Renal pelvis (tissue), 1 donor: ENCODE measurements at regions not wholly inside any gene's neighbourhood (a gene's known extent, or its start where the extent isn't known, plus 50 kb on each side); places are given as distances from the start of the nearest gene placed in this dataset.
A peak's percentile ranks its signal among the peaks of the same experiment; 100 is the strongest.

ENCODE experiments used
- DNase-seq: peaks from one replicate; pipeline ENCODE4 v3.0.0-alpha.2; 2013

DNA sequence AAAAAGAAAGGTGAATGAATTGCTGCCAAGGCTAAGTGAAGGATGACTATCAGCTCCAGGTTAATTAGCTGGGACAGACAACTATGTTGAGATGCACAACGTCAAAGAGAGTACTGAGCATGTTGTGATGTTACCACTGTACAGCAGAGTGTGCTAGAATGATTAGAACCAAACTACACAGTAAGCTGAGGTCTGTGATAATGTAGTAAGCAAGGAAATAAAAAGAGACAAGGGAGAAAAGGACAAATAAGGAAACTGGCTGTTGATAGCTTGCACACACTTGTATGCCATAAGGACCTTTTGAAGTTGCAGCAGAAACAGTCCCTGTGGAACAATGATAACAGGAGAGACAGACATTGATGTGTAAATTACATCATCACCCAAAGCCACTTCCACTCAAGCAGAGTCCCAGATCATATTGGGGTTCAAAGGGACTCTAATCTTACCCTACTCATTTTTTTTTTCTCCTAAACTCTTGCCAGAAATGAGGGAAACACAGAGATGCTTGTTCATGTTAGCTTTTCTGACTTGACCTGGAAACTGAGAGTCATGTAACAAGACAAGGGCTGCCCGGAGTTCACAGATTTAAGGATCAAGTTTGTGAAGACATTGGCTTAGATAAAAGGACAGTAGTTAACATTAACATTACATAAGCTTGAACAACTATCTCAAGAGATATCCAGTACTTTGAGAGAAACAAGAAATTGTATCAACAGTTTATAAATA is 189.9 kb downstream of the CENPW start:
- DNase-seq, result peak; percentile 8

DNA sequence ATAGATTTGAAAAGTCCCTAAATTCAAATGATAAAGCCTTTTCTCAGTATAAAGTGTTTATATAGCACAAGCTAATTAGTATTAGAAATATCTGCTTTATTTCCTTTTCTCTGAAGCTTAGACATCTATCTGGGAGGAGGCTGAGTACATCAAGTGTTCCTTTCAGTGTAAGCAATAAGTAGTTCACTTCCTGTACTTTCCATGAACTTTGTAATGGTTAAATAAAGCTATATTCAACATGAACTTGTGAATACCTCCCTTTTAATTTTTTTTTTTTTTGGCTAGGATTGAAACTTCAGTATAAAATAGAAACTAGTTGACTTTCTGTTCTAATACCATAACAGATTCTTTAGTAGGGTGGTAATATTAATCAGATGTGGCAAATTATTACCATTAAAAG is 190.9 kb downstream of the CENPW start:
- DNase-seq, result peak; percentile 14

GRCh38 chr6:126531286-126531685 is 191.4 kb downstream of the CENPW start:
- DNase-seq, result no peak

DNA sequence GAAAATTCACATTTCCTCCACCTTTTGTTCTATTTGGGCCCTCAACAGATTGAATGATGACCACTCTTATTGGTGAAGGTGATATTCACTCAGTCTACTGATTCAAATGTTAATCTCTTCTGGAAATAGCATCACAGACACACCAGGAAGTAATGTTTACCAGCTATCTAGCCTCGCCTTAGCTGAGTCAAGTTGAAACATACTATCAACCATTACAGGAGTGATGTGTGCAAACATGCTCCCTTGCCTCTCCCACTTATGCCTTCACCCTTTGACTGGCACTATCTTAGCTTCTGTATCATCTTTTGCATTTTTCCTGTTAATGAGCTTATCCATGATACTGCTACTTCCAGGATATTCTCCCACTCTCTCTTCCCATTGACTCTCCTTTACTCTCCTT is 191.9 kb downstream of the CENPW start:
- no peak for DNase-seq

- no peak for DNase-seq
These were observed 194.5 kb downstream of the CENPW start for GRCh38 chr6:126534401-126534800.

GRCh38 chr6:126535138-126535537 is 195.2 kb downstream of the CENPW start:
- no peak for DNase-seq

GRCh38 chr6:126535595-126535994 is 195.7 kb downstream of the CENPW start:
- no peak for DNase-seq

- no peak for DNase-seq
These were observed 197.3 kb downstream of the CENPW start for GRCh38 chr6:126537061-126537816.

GRCh38 chr6:126539022-126539421 is 199.1 kb downstream of the CENPW start:
- no peak for DNase-seq

- DNase-seq, result no peak
These were observed 200.2 kb downstream of the CENPW start for GRCh38 chr6:126540161-126540560.

GRCh38 chr6:126541806-126542491 is 202.0 kb downstream of the CENPW start:
- DNase-seq, result no peak

GRCh38 chr6:126546541-126547120 is 206.7 kb downstream of the CENPW start:
- no peak for DNase-seq

DNA sequence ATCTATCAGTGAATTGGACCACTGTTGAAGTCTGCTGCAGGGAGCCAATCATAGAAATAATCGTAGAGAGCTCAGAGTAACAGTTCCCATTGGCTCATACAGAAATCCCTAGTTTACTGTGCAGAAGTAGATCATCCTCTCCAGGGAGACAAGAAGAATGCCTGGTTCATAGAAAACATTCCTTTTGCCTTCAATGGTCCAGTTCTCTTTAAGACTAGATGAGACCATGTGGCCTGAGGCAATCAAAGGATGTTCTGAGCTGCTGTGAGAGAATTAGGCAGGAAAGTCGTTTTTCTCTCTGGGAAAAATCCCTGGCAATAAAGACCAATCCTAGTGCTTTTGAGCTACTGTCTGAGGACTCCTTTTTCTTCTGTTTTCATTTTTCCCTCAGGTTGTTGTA is 208.4 kb downstream of the CENPW start:
- DNase-seq, result no peak

GRCh38 chr6:126550323-126550722 is 210.4 kb downstream of the CENPW start:
- no peak for DNase-seq

GRCh38 chr6:126551832-126552231 is 211.9 kb downstream of the CENPW start:
- no peak for DNase-seq

DNA sequence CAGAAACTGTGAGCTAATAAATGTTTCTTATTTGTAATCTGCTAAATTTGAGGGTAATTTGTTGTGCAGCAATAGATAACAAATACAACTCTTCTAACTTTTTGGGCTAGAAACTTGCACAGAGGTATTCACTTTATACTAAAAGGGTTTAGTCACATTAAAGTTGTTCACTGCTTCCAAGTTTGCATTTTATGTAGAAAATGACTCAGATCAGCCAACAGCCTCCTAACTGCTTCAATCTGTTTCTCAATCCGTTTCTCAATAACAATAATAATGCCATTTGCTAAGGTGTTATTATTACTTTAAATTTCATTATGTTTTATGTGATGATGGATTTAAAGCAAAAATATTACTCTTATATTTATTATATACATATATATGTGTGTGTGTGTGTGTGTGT is 213.9 kb downstream of the CENPW start:
- DNase-seq, result no peak

DNA sequence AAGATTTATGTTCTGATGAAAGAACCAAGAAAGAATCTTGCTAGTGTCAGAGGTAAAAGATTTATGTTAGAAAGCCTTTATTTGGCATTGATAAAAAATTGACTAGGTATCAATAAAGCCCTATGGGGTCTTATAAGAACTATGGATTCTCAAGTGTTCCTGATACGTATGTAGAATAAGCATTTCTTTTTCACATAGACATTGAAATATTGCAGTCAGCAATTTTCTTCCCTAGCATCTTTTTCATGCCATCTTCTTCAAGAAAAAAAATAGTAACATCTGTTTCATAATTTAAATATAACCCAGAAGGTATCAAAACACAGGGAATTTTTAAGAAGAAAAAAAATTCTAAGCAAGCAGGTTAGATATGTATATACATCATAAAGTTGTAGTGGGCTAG is 230.6 kb downstream of the CENPW start:
- DNase-seq, result no peak

DNA sequence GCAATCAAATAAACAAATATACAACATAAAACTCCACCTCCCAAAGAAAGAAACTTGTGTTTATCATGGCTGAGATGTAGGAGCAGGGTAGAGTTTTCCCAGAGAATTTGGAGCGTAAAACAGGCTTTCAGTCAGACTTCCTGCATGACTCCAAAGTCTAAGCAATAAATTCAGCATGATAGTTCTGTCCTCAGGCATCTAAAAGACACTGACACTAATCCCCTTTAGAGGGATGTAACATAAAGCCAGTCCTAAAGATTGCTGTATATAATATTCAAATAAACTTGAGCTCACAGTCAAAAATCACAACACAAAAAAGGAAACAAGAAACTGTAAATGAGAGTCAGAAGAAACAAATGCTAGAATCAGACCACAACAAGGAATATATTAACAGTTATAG is 234.4 kb downstream of the CENPW start:
- DNase-seq, result no peak

DNA sequence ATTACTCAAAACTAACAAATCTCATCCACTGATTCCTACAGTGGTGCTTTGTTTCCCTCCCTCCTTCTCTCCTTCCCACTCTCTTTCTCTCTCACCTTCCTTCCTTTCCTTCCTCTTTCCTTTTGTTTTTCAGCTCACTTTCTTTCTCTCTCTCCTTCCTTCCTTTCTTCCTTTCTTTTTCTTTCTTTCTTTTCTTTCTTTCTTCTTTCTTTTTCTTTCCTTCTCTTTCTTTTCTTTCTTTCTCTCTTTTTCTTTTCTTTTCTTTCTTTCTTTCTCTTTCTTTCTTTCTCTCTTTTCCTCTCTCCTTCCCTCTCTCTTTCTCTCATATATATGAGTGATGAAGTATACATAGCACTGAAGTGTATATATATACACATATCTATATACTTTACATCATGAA is 241.4 kb downstream of the CENPW start:
- no peak for DNase-seq

DNA sequence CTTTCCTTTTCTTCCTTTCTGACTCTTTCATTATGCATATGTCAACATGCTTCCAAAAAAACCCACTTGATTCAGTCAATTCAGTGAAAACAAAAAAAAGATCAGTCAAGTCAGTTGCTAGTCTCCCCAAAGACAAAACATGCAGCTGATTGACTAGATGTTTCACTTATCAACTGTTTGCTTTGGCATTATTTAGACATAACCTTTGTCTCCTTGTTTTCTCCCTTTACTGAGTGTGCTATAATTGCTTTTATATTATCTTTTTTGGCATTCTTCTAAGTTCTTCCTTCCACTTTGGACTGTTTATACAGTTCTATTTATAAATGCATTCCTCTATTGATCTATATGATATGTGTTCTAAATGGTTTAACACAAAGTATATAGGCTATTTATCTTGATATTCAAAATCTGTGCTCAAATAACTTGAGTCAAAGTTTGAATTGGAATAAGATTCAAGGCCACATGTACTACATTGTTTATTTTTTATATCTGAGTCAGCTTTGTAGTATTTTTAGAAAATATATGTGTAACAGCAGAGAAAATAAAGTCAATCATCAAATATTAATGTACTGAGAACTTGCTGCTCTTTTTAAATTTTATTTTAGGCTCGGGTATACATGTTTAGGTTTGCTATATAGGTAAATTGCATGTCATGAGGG is 260.5 kb downstream of the CENPW start:
- no peak for DNase-seq

DNA sequence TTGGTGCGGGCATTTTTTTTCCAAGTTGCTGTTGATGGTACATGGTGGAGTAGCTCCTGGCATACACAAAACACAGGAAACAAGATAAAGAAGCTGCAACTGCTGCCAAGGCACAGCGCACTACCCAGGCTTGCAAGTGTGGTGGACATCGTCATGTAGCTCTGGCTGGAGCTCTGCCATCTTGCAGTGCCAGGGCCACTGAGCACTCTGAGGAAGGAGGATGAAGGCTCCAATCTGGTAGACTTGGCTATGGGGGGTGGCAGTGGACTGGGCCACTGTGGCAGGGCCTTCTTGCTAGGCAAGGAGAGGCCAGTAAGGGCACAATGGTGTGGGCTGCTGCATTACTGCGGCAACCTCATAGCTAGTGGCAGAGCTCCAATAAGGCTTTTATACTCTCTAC is 263.5 kb downstream of the CENPW start:
- DNase-seq, result no peak

GRCh38 chr6:126605089-126605488 is 265.2 kb downstream of the CENPW start:
- DNase-seq, result no peak
